KMS-11 (cell line): ENCODE measurements at regions not wholly inside any gene's neighbourhood (a gene's known extent, or its start where the extent isn't known, plus 50 kb on each side); places are given as distances from the start of the nearest gene placed in this dataset.

ENCODE experiments used
- H2AFZ ChIP-seq: fragments of 200-600 bp; sonication (generic); 2 replicates; pipeline ENCODE4 v1.6.1; 2016; ENCODE audit warnings: antibody characterized with exemption, mixed run types, low read depth
- H3K27ac ChIP-seq: fragments of 200-600 bp; sonication (generic); 2 replicates; pipeline ENCODE4 v1.6.1; 2016; ENCODE audit warnings: mild to moderate bottlenecking, mixed run types
- H3K27me3 ChIP-seq: fragments of 200-600 bp; sonication (generic); 2 replicates; pipeline ENCODE4 v1.6.1; 2017; ENCODE audit warnings: mild to moderate bottlenecking, low read depth, mixed run types, moderate library complexity; ENCODE audit not compliant: insufficient read depth
- H3K36me3 ChIP-seq: fragments of 200-600 bp; sonication (generic); 2 replicates; pipeline ENCODE4 v1.6.1; 2017; ENCODE audit warnings: mild to moderate bottlenecking, mixed run types; ENCODE audit not compliant: insufficient read depth
- H3K4me1 ChIP-seq: fragments of 200-600 bp; sonication (generic); 2 replicates; pipeline ENCODE4 v1.6.1; 2016; ENCODE audit warnings: mild to moderate bottlenecking, low read depth, mixed run types; ENCODE audit not compliant: poor library complexity, severe bottlenecking
- H3K4me2 ChIP-seq: fragments of 200-600 bp; sonication (generic); 2 replicates; pipeline ENCODE4 v1.7.0; 2016; ENCODE audit warnings: mild to moderate bottlenecking, mixed run types
- H3K4me3 ChIP-seq: fragments of 200-600 bp; sonication (generic); IDR thresholded peaks from 2 replicates; pipeline ENCODE4 v1.6.1; 2017; ENCODE audit warnings: low read depth, low read length, mixed read lengths; ENCODE audit not compliant: insufficient read depth
- H3K79me2 ChIP-seq: fragments of 200-600 bp; sonication (generic); 2 replicates; pipeline ENCODE4 v1.6.1; 2016; ENCODE audit warnings: low read depth, mixed run types; ENCODE audit not compliant: insufficient read depth
- H3K9ac ChIP-seq: fragments of 200-600 bp; sonication (generic); 2 replicates; pipeline ENCODE4 v1.6.1; 2016; ENCODE audit warnings: mild to moderate bottlenecking, mixed run types
- H4K20me1 ChIP-seq: fragments of 200-600 bp; sonication (generic); 2 replicates; pipeline ENCODE4 v1.6.1; 2016; ENCODE audit warnings: mild to moderate bottlenecking, mixed run types; ENCODE audit not compliant: insufficient read depth
- CTCF ChIP-seq: fragments of 200-600 bp; sonication (generic); conservative IDR thresholded peaks from 2 replicates; pipeline ENCODE4 v1.6.1; 2017; ENCODE audit warnings: low read depth, mild to moderate bottlenecking, antibody characterized with exemption, low read length, moderate library complexity, mixed read lengths

DNA sequence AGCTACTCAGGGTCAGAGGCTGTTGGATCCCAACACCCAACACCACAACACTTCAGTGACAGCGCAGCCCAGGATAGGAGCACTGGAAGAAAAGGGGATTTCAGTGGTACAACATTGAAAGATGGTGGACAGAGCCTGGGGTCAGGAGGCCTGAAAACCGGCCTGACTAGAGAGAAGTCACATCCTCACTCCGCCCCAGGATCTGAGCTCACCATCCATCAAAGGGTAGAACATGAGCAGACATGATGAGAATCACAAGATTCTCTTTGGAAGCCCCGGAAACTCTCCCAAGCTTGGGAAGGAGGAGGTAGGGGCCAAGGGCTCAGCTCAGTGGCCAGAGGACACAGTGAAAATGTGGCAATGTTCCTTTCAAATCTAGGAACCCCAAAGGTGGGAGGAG, 271.3 kb downstream of the NPHP4 start:
- Histone ChIP-seq H3K4me2 (no peak overlapping the region), H2AFZ (no peak overlapping the region), H3K36me3 (no peaks in the 10 kb centered on the region), H3K4me1 (no peaks in the 10 kb centered on the region), H3K9ac (no peak overlapping the region), H3K4me3 (no peak overlapping the region), H3K27ac (no peak overlapping the region), H4K20me1 (no peaks in the 10 kb centered on the region), H3K27me3 (peaks cover 55% of the 10 kb centered on the region), H3K79me2 (no peaks in the 10 kb centered on the region)
- TF ChIP-seq CTCF: no peak

DNA sequence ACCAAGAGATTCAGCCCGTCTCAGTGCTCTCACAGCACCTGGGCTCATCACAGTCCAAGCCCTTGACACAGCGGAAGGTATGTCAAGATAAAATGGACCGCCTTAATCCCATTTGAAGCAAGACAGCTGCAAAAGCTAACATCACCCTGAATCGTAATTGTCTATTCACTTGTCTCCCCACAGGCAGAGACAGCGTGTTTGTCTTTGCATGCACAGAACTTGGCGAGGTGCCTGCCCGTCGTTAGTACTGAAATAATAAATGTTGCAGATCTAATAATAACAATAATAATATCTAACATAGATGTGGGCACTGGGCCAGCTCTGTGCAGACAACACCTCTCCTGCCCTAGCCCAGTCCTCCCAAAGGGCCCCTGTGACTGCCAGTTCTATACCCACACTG, 271.7 kb downstream of the NPHP4 start:
- H3K27me3 ChIP-seq: peaks cover 55% of the 10 kb centered on the region
- H4K20me1 ChIP-seq: no peaks in the 10 kb centered on the region
- H3K79me2 ChIP-seq: no peaks in the 10 kb centered on the region
- H3K4me2 ChIP-seq: no peak overlapping the region
- TF ChIP-seq CTCF: no peak
- H3K4me3 ChIP-seq: no peak overlapping the region
- H3K4me1 ChIP-seq: no peaks in the 10 kb centered on the region
- H3K9ac ChIP-seq: no peak overlapping the region
- no peak overlapping the region for H3K27ac ChIP-seq
- no peak overlapping the region for H2AFZ ChIP-seq
- no peaks in the 10 kb centered on the region for H3K36me3 ChIP-seq

DNA sequence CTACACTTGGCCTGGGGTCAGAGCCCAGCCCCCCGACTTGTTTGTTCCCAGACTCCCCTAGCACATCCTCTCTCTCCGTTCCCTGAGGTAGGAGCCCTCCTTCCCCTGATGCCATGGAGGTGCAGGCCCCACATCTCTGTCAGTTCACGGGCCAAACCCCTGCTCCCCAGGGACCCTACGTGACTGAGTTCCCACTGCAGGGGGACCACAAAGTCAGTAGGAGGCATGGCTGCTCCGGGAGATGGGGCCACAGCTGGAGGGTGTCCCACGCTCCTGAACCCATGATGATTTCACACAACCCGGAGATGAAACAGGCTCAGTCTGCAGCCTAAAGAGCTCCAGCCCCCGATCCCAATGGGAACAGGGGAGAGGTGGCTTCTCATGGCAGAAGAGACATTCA, 272.2 kb downstream of the NPHP4 start:
- Histone ChIP-seq H2AFZ (no peak overlapping the region), H3K4me1 (no peaks in the 10 kb centered on the region), H3K27ac (no peak overlapping the region), H3K79me2 (no peaks in the 10 kb centered on the region), H3K4me2 (no peak overlapping the region), H3K27me3 (peaks cover 52% of the 10 kb centered on the region), H3K4me3 (no peak overlapping the region), H3K36me3 (no peaks in the 10 kb centered on the region), H3K9ac (no peak overlapping the region), H4K20me1 (no peaks in the 10 kb centered on the region)
- no peak for TF ChIP-seq CTCF

GRCh38 chr1:5718831-5719632, 273.2 kb downstream of the NPHP4 start:
- Histone ChIP-seq H3K4me2 (no peak overlapping the region), H3K79me2 (no peaks in the 10 kb centered on the region), H2AFZ (no peak overlapping the region), H3K4me3 (no peak overlapping the region), H4K20me1 (no peaks in the 10 kb centered on the region), H3K27ac (no peak overlapping the region), H3K4me1 (no peaks in the 10 kb centered on the region), H3K9ac (no peak overlapping the region), H3K36me3 (no peaks in the 10 kb centered on the region), H3K27me3 (peaks cover 52% of the 10 kb centered on the region)
- no peak for TF ChIP-seq CTCF
